ENCODE measurements at regions not wholly inside any gene's neighbourhood (a gene's known extent, or its start where the extent isn't known, plus 50 kb on each side); places are given as distances from the start of the nearest gene placed in this dataset.

DNA sequence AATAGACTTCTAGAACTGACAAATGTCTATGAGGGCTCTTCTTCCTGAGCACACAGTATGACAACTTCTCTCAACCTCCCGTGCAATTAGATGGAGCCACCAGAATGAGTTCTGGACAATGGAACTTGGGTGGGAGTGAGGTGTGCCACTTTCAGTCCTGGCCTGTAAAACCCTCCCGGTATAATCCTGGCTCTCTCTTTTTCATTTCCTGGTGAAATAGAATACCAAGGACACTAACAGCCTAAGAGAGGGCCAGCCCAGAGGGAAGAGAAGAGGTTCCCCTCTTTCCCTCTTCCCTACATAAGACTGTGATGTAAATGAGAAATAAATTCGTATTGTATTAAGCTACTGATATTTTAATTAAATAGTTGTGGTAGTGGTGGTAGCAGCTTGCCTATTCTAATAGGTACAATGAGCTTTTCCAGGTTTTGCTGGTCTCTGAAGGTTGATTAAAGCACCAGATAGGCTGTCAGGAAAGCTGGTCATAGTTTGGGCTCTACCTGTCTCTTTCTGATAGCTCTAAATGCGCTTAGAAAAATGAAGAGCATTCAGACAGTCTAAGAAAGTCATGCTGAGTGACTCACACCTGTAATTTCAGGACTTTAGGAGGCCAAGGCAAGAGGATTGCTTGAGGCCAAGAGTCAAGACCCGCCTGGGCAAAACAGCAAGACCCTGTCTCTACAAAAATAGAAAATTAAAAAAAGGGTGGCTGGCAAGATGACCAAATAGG, 108.6 kb upstream of the ZNF644 start:
- no peak for ATAC-seq (replicated peaks)
- Mint-ChIP-seq H3K4me3 (no peak overlapping the region), H3K9me3 (no peaks in the 10 kb centered on the region), H3K27me3 (peaks cover 6% of the 10 kb centered on the region), H3K36me3 (ENCODE audit: low read depth) (no peaks in the 10 kb centered on the region), H3K27ac (no peak overlapping the region), H3K4me1 (no peaks in the 10 kb centered on the region)

DNA sequence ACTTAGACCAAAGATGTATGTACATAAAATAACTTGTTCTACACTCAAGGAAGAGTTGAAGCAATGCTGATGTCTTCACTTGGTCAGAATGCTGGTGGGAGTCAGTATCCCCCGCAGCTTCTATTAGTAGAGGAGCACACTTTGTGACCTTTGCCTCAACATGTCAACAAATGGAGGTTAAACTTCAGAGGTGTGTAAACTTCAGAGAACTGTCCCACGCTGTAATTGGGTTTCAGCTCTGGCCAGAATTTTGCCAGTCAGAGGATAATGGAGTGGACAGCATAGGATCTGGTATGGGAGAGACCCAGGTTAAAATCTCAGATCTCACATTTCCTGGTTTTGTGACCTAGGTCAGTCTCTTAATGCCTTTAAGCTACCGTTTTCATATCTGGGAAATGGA, 107.6 kb upstream of the ZNF644 start:
- peaks cover 6% of the 10 kb centered on the region for H3K27me3 Mint-ChIP-seq
- H3K4me3 Mint-ChIP-seq: no peak overlapping the region
- H3K9me3 Mint-ChIP-seq: no peaks in the 10 kb centered on the region
- no peaks in the 10 kb centered on the region for H3K36me3 Mint-ChIP-seq (ENCODE audit: low read depth)
- no peak overlapping the region for H3K27ac Mint-ChIP-seq
- H3K4me1 Mint-ChIP-seq: no peaks in the 10 kb centered on the region
- ATAC-seq (replicated peaks): no peak

DNA sequence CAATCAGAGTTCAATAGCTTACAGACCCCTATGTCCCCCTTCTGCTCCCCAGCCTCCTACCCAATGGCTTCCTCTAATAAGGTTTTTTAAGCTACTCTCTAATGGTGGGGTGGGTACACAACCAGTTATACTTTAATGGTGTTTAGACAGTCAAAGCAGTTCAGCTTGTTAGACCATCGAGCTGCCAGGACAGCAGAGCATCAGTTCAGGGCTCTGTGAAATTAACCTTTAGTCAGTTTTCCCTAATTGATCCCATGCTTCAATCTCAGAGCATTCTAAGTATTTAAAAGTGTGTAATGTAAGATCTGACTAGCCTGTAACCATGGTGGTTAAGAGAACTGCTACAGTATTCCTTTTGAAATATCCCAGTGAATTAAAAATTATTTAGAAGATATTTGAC, 107.2 kb upstream of the ZNF644 start:
- peaks cover 4% of the 10 kb centered on the region for H3K4me1 Mint-ChIP-seq
- no peaks in the 10 kb centered on the region for H3K9me3 Mint-ChIP-seq
- ATAC-seq (replicated peaks): no peak
- no peak overlapping the region for H3K4me3 Mint-ChIP-seq
- H3K27ac Mint-ChIP-seq: no peak overlapping the region
- peaks cover 6% of the 10 kb centered on the region for H3K27me3 Mint-ChIP-seq
- H3K36me3 Mint-ChIP-seq (ENCODE audit: low read depth): no peaks in the 10 kb centered on the region

DNA sequence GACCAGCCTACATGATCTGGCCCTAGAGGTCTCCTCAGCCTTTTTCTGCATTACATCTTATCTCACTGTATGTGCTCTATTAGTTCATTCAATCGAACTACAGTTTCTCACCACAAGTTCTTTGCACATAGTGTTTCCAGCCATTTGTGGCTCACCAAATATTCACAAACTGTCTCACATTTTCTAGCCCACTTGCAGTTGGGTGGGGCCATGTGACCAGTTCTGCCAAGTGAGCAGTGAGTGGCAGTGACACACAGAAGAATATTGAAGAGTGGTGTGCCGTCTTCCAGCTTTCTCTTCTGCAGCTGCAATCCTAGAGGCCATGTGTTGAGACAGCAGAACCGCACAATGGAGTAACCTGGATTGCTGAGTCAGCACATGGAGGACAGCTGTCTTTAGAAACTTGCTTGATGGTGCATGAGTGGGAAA, 103.2 kb upstream of the ZNF644 start:
- H3K9me3 Mint-ChIP-seq: no peaks in the 10 kb centered on the region
- H3K27me3 Mint-ChIP-seq: peaks cover 5% of the 10 kb centered on the region
- H3K4me3 Mint-ChIP-seq: peak overlapping the region; percentile 35
- peak; percentile 82 for ATAC-seq (replicated peaks)
- peak overlapping the region; percentile 78 for H3K27ac Mint-ChIP-seq
- H3K4me1 Mint-ChIP-seq: peaks cover 12% of the 10 kb centered on the region
- no peaks in the 10 kb centered on the region for H3K36me3 Mint-ChIP-seq (ENCODE audit: low read depth)

DNA sequence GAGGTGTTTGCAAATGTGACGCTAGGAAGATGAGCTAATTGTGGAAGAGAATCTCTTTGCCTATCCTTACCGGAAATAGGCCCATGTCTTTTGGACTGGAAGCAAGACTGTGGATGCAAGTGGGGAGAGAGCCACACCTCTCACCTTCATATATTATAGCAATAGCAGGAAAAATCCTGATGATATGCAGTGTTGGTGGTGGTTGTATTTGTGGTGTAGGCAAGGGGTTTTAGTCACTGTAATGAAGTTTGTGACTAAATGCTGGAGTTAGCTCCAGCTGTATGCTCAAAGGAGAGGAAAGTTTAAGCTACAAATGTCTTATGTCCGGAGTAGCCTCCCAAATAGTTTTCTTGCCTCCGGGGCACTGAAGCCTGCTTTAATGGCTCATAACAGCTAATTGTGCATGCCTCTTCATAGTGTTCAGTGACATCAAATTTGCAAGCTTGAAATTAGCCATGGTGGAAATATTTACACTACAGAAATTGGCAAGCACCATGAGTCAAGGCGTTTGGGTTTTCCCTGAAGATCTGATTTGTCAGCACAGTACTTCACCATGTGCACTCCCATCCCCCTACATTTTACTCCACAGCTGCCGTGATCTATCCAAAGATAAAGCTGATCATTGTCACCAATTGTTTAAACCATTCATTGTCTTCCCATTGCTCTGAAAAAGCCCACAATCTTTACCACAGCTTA, 102.6 kb upstream of the ZNF644 start:
- Mint-ChIP-seq H3K27me3 (peaks cover 5% of the 10 kb centered on the region), H3K9me3 (no peaks in the 10 kb centered on the region), H3K27ac (peak overlapping the region; percentile 78), H3K4me1 (peaks cover 12% of the 10 kb centered on the region), H3K4me3 (peak overlapping the region; percentile 35), H3K36me3 (ENCODE audit: low read depth) (no peaks in the 10 kb centered on the region)
- peak; percentile 79 for ATAC-seq (replicated peaks)

DNA sequence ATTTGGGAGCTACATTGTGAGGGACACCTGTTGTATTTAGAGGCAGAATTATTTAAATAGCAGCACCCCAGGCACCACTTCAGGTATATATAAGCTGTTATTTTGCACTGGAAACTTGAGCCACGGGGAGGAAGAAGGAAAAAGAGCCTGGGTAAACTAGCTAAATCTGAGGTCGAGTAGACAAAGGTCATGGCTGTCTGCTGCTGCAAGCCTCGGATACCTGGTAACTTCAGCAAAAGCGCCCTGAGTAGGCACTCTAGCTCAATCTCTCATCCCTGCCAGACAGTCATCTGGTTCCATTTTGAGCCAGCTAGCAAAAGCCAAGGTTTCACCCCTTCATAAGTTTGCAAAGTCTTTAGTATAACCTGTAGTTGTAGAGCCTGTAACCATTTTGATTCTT, 101.9 kb upstream of the ZNF644 start:
- Mint-ChIP-seq H3K4me1 (peaks cover 12% of the 10 kb centered on the region), H3K27me3 (peaks cover 5% of the 10 kb centered on the region), H3K4me3 (peak overlapping the region; percentile 35), H3K9me3 (no peaks in the 10 kb centered on the region), H3K36me3 (ENCODE audit: low read depth) (no peaks in the 10 kb centered on the region), H3K27ac (peak overlapping the region; percentile 78)
- ATAC-seq (replicated peaks): peak; percentile 46

DNA sequence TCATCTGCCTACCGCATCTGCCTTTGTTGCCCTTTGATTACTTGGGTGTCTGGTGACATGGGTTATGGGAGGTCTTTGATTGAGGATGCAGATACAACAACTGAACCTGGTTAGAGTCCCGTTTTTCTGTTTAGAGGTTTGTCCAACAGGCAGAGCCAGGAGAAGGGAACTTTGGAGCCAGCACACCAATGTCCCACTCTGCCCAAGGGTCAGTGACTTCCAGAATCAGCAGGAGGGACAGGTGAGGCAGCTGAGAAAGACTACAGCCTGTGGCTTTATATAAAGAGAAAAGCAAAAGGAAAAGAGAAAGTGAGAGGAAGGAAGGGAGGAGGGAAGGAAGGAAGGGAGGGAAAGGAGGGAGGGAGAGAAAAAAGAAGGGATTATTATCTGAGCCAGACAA, 101.5 kb upstream of the ZNF644 start:
- Mint-ChIP-seq H3K4me3 (no peak overlapping the region), H3K27ac (no peak overlapping the region), H3K27me3 (peaks cover 5% of the 10 kb centered on the region), H3K9me3 (no peaks in the 10 kb centered on the region), H3K4me1 (peaks cover 12% of the 10 kb centered on the region), H3K36me3 (ENCODE audit: low read depth) (no peaks in the 10 kb centered on the region)
- no peak for ATAC-seq (replicated peaks)

DNA sequence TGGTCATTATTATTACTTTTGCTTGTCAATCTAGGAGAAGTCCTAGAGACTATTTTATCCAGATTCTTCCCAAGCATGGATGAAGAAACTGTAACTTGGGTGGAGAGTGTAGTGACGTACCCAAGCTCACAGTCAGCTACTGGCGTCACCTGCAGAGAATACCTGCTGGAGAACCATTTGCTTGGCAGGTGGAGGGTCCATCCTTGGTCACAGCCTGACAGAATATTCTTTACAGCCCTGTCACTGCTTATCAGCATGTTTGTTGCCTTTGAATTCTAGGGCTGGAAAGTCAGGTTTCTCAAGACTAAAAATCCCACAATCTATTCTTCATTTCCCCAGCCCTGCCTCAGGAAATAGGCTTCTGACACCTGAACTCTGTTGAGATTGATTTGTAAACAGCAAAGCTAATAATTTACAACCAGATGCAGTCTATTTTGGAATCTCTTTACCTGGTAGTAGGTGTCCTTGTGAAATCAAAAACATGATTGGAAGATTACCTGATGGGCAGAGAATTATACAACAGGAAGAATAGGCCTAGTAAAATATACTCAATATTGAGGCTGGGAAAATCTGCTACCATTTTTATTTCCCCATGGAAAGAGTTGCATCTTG, 100.4 kb upstream of the ZNF644 start:
- H3K27ac Mint-ChIP-seq: no peak overlapping the region
- H3K36me3 Mint-ChIP-seq (ENCODE audit: low read depth): no peaks in the 10 kb centered on the region
- no peak for ATAC-seq (replicated peaks)
- H3K4me3 Mint-ChIP-seq: no peak overlapping the region
- no peaks in the 10 kb centered on the region for H3K9me3 Mint-ChIP-seq
- H3K4me1 Mint-ChIP-seq: peaks cover 12% of the 10 kb centered on the region
- peaks cover 5% of the 10 kb centered on the region for H3K27me3 Mint-ChIP-seq

DNA sequence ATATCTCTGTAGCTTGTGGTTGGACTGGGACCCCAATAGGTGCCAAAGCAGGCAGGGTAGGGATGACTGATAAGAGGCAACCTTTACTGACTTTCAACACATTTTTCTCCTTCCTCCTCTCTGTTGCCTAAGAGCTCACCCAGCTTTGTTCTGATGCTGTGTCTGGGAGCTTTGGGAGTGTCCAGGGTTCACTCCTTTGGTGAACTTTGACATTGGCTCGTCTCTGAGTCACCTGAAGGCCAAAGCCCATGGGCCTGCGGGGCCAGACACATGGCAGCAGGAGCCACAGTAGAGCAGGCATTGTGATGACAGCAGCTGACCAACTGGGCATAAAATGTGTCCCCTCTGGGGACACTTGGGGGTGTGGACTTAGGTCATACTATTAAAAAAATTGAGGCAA, 99.5 kb upstream of the ZNF644 start:
- H3K4me3 Mint-ChIP-seq: no peak overlapping the region
- peaks cover 12% of the 10 kb centered on the region for H3K4me1 Mint-ChIP-seq
- no peak for ATAC-seq (replicated peaks)
- no peak overlapping the region for H3K27ac Mint-ChIP-seq
- H3K9me3 Mint-ChIP-seq: no peaks in the 10 kb centered on the region
- peaks cover 5% of the 10 kb centered on the region for H3K27me3 Mint-ChIP-seq
- H3K36me3 Mint-ChIP-seq (ENCODE audit: low read depth): no peaks in the 10 kb centered on the region

DNA sequence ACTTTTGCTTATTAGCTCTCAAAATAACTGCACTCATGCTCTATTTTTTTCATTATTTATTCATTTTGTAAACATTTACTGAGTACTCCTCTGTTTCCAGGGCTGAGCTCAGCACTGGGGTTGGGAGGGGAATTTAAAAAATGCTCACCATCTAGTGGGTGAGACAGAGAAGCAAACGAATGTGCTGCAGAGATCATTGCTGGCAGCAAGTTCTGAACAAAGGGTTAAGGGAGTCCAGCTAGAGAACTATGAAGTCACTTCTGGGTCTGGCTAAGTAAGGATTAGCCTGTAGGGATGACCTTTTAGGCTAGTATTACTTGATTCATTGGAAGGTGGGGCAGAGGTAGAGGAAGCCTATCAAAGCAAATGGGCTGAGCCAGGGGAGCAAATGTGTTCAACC, 99.1 kb upstream of the ZNF644 start:
- Mint-ChIP-seq H3K27me3 (peaks cover 5% of the 10 kb centered on the region), H3K9me3 (no peaks in the 10 kb centered on the region), H3K4me3 (no peak overlapping the region), H3K36me3 (ENCODE audit: low read depth) (no peaks in the 10 kb centered on the region), H3K4me1 (peaks cover 12% of the 10 kb centered on the region), H3K27ac (no peak overlapping the region)
- ATAC-seq (replicated peaks): no peak

DNA sequence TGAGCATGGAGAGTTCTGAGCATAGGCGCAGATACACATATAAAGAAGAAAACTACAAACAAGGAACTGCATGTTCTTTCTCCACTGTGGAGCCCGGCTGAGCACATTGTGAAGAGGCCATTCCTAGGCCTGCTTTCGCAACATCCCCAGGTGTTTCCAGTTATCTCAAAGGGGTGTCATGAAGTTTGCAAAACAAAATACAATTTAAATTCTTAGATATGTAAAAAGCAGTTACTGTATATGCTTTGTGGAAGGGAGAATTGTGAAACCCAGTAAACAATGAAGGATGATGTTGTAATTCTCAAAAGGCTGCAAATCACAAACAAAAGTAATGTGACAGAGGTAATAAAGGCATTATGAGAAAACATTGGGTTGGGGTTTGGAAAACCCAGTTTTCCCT, 98.6 kb upstream of the ZNF644 start:
- no peak overlapping the region for H3K27ac Mint-ChIP-seq
- no peak for ATAC-seq (replicated peaks)
- H3K4me1 Mint-ChIP-seq: peaks cover 12% of the 10 kb centered on the region
- H3K36me3 Mint-ChIP-seq (ENCODE audit: low read depth): no peaks in the 10 kb centered on the region
- no peak overlapping the region for H3K4me3 Mint-ChIP-seq
- H3K9me3 Mint-ChIP-seq: no peaks in the 10 kb centered on the region
- peaks cover 5% of the 10 kb centered on the region for H3K27me3 Mint-ChIP-seq

DNA sequence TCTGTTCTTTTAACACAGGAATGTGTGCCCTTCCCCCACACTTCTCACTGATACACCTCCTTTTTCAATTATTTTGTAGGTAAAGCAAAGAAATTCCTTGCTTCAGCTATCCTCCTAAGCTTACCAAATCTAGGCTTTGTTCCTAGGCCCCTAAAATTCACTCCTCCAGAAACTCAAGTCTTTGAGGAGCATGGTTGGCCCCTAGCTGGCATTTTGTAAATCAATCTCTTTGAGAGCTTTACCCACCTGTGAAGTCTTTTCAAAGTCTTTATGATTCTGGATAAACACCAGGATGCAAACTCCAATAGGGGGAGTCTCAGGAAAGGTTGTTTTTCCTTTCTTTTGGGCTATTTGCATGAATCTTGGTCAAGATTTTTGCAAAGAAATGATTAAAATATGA, 82.9 kb upstream of the ZNF644 start:
- H3K9me3 Mint-ChIP-seq: no peaks in the 10 kb centered on the region
- ATAC-seq (replicated peaks): no peak

DNA sequence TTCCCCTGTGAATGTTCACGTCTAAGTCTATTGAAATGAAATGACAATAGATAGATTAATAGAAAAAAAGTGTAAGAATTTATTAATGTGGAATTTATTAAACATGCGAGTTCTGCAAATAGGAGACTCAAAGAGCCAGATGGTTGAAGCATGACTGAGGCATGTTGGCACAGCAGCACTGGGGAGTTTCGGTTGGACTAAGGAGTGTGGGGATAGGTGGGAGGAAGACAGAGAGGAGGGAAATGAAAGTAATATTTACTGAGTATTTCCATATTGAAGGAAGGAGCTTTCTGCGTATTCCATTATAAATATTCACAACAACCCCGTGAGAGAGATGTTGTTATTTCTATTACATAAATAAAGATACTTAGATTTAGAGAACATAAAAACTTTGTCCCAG, 79.5 kb upstream of the ZNF644 start:
- H3K9me3 Mint-ChIP-seq: no peaks in the 10 kb centered on the region
- H3K4me3 Mint-ChIP-seq: no peak overlapping the region
- no peak for ATAC-seq (replicated peaks)
- H3K27me3 Mint-ChIP-seq: peaks cover 8% of the 10 kb centered on the region
- H3K27ac Mint-ChIP-seq: no peak overlapping the region
- H3K4me1 Mint-ChIP-seq: peaks cover 9% of the 10 kb centered on the region
- no peaks in the 10 kb centered on the region for H3K36me3 Mint-ChIP-seq (ENCODE audit: low read depth)

More for the DNA sequence above, 82.9 kb upstream of the ZNF644 start:
- Mint-ChIP-seq H3K27ac (no peak overlapping the region), H3K4me1 (peaks cover 8% of the 10 kb centered on the region), H3K36me3 (ENCODE audit: low read depth) (no peaks in the 10 kb centered on the region), H3K27me3 (peaks cover 9% of the 10 kb centered on the region), H3K4me3 (no peak overlapping the region)

DNA sequence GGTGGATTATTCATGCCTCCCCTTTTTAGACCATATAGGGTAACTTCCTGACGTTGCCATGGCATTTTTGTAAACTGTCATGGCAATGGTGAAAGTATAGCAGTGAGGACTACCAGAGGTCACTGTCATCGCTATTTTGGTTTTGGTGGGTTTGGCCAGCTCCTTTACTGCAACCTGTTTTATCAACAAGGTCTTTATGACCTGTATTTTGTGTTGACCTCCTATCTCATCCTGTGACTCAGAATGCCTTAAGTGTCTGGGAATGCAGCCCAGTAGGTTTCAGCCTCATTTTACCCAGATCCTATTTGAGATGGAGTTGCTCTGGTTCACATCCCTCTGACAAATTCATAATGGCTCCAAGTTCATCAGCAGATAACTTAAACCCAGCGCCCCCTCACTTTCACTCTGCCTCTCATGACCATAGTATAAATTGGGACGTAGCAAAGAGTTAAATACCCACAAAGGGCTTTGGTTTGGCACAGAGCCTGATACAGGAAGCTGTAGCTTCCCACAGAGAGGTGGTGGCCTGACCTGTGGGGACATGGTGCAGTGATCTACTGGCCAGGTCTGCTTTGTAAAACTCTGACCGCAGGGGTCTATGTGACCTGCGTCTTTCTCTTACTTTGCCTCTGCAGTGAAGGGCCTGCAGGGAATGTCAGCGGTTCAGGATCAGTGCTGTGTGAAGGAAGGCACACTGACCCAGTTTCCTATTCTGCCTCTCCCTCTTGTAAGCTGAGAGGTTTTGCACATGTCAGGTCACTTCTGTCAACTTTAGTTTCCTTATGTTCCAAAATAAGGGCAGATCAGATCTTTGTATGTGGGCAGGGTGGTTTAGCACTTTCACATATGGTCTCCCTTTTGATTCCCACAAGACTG, 78.1 kb upstream of the ZNF644 start:
- Mint-ChIP-seq H3K27ac (no peak overlapping the region), H3K36me3 (ENCODE audit: low read depth) (no peaks in the 10 kb centered on the region), H3K27me3 (peaks cover 11% of the 10 kb centered on the region), H3K9me3 (no peaks in the 10 kb centered on the region), H3K4me1 (peaks cover 9% of the 10 kb centered on the region), H3K4me3 (peak overlapping the region; percentile 46)
- ATAC-seq (replicated peaks): peak; percentile 64

Measured in activated T-helper 17 cell treated with anti-CD3 and anti-CD28 coated beads, Interleukin-2, amount 50 U/mL, for 72 hours (primary cell).